Tibial artery (tissue), 4 donors: ENCODE measurements at regions not wholly inside any gene's neighbourhood (a gene's known extent, or its start where the extent isn't known, plus 50 kb on each side); places are given as distances from the start of the nearest gene placed in this dataset.

Experiments used
- DNase-seq, 2 donors: peaks; one replicate each; pipeline ENCODE4 v3.0.0-alpha.2; 2019
- H3K27ac ChIP-seq, 2 donors: fragments of 200-600 bp; sonication (generic) in 1 of 2; 1 replicate in 1 of 2; 2 replicates in 1 of 2; pipeline ENCODE4 v1.5.1; 2018 to 2019; ENCODE audit warnings: mild to moderate bottlenecking in 1 of 2
- H3K27me3 ChIP-seq, 2 donors: fragments of 200-600 bp; sonication (generic) in 1 of 2; one replicate each; pipeline versions ENCODE4 v1.5.1 to v1.6.0; 2016 to 2019
- H3K36me3 ChIP-seq, 3 donors: fragments of 200-600 bp; sonication (generic) in 2 of 3; one replicate each; pipeline ENCODE4 v1.5.1; 2016 to 2019; ENCODE audit warnings: mild to moderate bottlenecking in 2 of 3
- H3K4me1 ChIP-seq, 4 donors: fragments of 200-600 bp; sonication (generic) in 2 of 4; 1 replicate in 3 of 4; 2 replicates in 1 of 4; pipeline ENCODE4 v1.5.1; 2016 to 2019
- H3K4me3 ChIP-seq, 2 donors: fragments of 200-600 bp; sonication (generic) in 1 of 2; 1 replicate in 1 of 2; 2 replicates in 1 of 2; pipeline ENCODE4 v1.5.1; 2018 to 2019; ENCODE audit warnings: mild to moderate bottlenecking in 2 of 2
- H3K9me3 ChIP-seq, 3 donors: fragments of 200-600 bp; sonication (generic) in 1 of 3; one replicate each; pipeline ENCODE4 v1.5.1; 2016 to 2019
- intact Hi-C: fragments of 100-400 bp; cut with DNase I; formaldehyde crosslinking; loops from one replicate; pipeline ENCODE4 v1.15.0; 2023; ENCODE audit warnings: low total_unique reads
- TF ChIP-seq, protein P1 (sequence below), 2 experiments: fragments of 200-600 bp in 1 of 2; fragments of 450-650 bp in 1 of 2; IDR thresholded peaks; one replicate each; pipeline ENCODE4 v1.5.1; 2017 to 2019; ENCODE audit warnings: antibody characterized with exemption in 2 of 2, mild to moderate bottlenecking in 1 of 2, moderate library complexity in 1 of 2

- TF ChIP-seq, protein P1, sequence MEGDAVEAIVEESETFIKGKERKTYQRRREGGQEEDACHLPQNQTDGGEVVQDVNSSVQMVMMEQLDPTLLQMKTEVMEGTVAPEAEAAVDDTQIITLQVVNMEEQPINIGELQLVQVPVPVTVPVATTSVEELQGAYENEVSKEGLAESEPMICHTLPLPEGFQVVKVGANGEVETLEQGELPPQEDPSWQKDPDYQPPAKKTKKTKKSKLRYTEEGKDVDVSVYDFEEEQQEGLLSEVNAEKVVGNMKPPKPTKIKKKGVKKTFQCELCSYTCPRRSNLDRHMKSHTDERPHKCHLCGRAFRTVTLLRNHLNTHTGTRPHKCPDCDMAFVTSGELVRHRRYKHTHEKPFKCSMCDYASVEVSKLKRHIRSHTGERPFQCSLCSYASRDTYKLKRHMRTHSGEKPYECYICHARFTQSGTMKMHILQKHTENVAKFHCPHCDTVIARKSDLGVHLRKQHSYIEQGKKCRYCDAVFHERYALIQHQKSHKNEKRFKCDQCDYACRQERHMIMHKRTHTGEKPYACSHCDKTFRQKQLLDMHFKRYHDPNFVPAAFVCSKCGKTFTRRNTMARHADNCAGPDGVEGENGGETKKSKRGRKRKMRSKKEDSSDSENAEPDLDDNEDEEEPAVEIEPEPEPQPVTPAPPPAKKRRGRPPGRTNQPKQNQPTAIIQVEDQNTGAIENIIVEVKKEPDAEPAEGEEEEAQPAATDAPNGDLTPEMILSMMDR (IDR thresholded peaks at IDR 0.05), result no peak
- Histone ChIP-seq H3K27ac (no peak overlapping the region), H3K4me1 (no peaks in the 10 kb centered on the region), H3K9me3 (no peaks in the 10 kb centered on the region), H3K4me3 (no peak overlapping the region), H3K27me3 (no peaks in the 10 kb centered on the region), H3K36me3 (no peaks in the 10 kb centered on the region)
- no peak for DNase-seq
- intact Hi-C loops, result no loop called here
These were observed 104.4 kb upstream of the PRL start for GRCh38 chr6:22401206-22401605.

DNA sequence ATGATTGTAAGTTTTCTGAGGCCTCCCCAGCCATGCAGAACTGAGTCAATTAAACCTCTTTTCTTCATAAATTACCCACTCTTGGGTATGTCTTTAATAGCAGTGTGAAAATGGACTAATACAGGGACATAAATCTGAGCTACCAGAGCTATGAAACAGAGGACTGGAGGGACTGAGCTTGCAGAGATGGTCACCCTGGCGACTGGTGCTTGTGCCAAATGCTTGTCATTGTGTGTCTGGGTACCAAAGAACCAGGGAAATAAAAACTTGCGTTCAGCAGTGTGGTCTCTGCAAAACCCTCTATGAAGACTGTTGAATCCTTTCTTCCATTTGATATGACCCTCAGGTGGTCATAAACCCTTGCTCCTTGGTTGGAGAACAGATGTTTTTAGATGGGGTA is 105.1 kb upstream of the PRL start:
- TF ChIP-seq, protein P1 (IDR thresholded peaks at IDR 0.05), result no peak
- Histone ChIP-seq H3K4me1 (no peaks in the 10 kb centered on the region), H3K27me3 (no peaks in the 10 kb centered on the region), H3K27ac (no peak overlapping the region), H3K36me3 (no peaks in the 10 kb centered on the region), H3K4me3 (no peak overlapping the region), H3K9me3 (no peaks in the 10 kb centered on the region)
- intact Hi-C loops, result no loop called here
- DNase-seq, result no peak

GRCh38 chr6:22409486-22409885 is 112.7 kb upstream of the PRL start:
- Histone ChIP-seq H3K4me3 (no peak overlapping the region), H3K9me3 (no peaks in the 10 kb centered on the region), H3K4me1 (peaks cover 0 to 7% (median 0%) of the 10 kb centered on the region in 4 donors), H3K27ac (no peak overlapping the region), H3K36me3 (no peaks in the 10 kb centered on the region), H3K27me3 (no peaks in the 10 kb centered on the region)
- TF ChIP-seq, protein P1 (IDR thresholded peaks at IDR 0.05), result no peak
- intact Hi-C loops, result no loop called here
- DNase-seq, result no peak

GRCh38 chr6:22411376-22412105 is 114.7 kb upstream of the PRL start:
- TF ChIP-seq, protein P1 (IDR thresholded peaks at IDR 0.05), result no peak
- peaks cover 0 to 7% (median 0%) of the 10 kb centered on the region in 4 donors for H3K4me1 ChIP-seq
- no peak overlapping the region for H3K4me3 ChIP-seq
- no peaks in the 10 kb centered on the region for H3K27me3 ChIP-seq
- H3K9me3 ChIP-seq, result no peaks in the 10 kb centered on the region
- DNase-seq, result no peak
- no peak overlapping the region for H3K27ac ChIP-seq
- intact Hi-C loops, result no loop called here
- H3K36me3 ChIP-seq, result no peaks in the 10 kb centered on the region

DNA sequence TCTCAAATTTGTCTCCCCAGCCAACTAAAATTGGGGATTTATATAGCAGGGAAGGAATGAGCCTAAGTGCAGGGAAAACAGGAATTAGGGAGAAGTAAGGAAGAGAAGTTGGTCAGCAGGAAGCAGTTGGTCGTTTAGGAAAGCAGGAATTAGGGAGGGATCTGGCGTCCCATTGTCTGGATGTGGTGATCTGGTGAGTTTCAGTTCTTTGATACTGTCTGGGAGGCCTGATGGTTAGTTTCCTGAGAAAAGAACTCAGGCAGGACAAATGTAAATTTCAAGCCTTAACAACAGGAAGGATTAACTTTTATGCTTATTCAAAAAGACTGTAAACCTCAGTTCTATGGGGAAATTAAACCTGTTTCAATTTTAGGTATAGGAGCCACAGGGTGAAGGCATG is 116.2 kb upstream of the PRL start:
- TF ChIP-seq, protein P1 (IDR thresholded peaks at IDR 0.05), result no peak
- no peaks in the 10 kb centered on the region for H3K9me3 ChIP-seq
- no peak overlapping the region for H3K4me3 ChIP-seq
- no peak for DNase-seq
- no peaks in the 10 kb centered on the region for H3K36me3 ChIP-seq
- H3K4me1 ChIP-seq, result peaks cover 0 to 17% (median 0%) of the 10 kb centered on the region in 4 donors
- H3K27me3 ChIP-seq, result no peaks in the 10 kb centered on the region
- intact Hi-C loops, result no loop called here
- H3K27ac ChIP-seq, result no peak overlapping the region
